ENCODE measurements at regions not wholly inside any gene's neighbourhood (a gene's known extent, or its start where the extent isn't known, plus 50 kb on each side); places are given as distances from the start of the nearest gene placed in this dataset.
"Not testable (repeated sequence)": the region's sequence is repeated elsewhere in the genome, so short reads cannot be mapped to it uniquely, and the experiment has no call there.

DNA sequence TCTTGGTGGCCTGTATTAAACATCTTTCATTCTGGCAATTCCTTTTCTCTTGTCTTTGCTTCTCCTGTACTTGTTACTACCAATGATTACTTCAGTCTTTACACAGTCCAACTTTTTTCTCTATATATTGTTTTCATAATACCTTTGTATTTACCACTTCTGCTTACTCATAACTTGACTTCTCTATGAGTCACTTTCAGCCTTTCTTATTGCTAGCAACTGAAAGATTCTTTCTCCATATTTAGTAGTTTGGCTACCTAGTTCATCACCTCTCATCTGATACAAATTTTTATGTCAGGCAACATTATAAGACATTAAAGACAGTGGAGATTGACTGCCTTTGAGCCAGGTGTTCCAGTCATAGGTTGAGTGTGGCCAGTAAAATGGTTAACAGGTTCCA is 893.3 kb downstream of the NAP1L3 start:
- TF ChIP-seq, protein P1, sequence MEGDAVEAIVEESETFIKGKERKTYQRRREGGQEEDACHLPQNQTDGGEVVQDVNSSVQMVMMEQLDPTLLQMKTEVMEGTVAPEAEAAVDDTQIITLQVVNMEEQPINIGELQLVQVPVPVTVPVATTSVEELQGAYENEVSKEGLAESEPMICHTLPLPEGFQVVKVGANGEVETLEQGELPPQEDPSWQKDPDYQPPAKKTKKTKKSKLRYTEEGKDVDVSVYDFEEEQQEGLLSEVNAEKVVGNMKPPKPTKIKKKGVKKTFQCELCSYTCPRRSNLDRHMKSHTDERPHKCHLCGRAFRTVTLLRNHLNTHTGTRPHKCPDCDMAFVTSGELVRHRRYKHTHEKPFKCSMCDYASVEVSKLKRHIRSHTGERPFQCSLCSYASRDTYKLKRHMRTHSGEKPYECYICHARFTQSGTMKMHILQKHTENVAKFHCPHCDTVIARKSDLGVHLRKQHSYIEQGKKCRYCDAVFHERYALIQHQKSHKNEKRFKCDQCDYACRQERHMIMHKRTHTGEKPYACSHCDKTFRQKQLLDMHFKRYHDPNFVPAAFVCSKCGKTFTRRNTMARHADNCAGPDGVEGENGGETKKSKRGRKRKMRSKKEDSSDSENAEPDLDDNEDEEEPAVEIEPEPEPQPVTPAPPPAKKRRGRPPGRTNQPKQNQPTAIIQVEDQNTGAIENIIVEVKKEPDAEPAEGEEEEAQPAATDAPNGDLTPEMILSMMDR (conservative IDR thresholded peaks at IDR 0.05) = not testable (repeated sequence)
- TF ChIP-seq EZH2 (IDR thresholded peaks at IDR 0.05; ENCODE audit: low read depth) = not testable (repeated sequence)
